AG09309 (cell line): ENCODE measurements at regions not wholly inside any gene's neighbourhood (a gene's known extent, or its start where the extent isn't known, plus 50 kb on each side); places are given as distances from the start of the nearest gene placed in this dataset.

Source experiments
- DNase-seq: peaks from one replicate; pipeline ENCODE4 v3.0.0-alpha.2; 2010; ENCODE audit warnings: low read depth
- H3K4me3 ChIP-seq: 2 replicates; pipeline ENCODE4 v1.5.1; 2011; ENCODE audit warnings: mild to moderate bottlenecking, low read depth, low read length, moderate library complexity; ENCODE audit not compliant: control insufficient read depth
- TF ChIP-seq, protein P1 (sequence below): IDR thresholded peaks from 2 replicates; pipeline ENCODE4 v1.5.1; 2011; ENCODE audit warnings: mild to moderate bottlenecking, low read depth, low read length, inconsistent platforms; ENCODE audit not compliant: insufficient read depth, control insufficient read depth; ENCODE audit errors: missing control alignments

GRCh38 chr3:103367481-103367880 lies 932.7 kb downstream of the ZPLD1 start:
- TF ChIP-seq, protein P1, sequence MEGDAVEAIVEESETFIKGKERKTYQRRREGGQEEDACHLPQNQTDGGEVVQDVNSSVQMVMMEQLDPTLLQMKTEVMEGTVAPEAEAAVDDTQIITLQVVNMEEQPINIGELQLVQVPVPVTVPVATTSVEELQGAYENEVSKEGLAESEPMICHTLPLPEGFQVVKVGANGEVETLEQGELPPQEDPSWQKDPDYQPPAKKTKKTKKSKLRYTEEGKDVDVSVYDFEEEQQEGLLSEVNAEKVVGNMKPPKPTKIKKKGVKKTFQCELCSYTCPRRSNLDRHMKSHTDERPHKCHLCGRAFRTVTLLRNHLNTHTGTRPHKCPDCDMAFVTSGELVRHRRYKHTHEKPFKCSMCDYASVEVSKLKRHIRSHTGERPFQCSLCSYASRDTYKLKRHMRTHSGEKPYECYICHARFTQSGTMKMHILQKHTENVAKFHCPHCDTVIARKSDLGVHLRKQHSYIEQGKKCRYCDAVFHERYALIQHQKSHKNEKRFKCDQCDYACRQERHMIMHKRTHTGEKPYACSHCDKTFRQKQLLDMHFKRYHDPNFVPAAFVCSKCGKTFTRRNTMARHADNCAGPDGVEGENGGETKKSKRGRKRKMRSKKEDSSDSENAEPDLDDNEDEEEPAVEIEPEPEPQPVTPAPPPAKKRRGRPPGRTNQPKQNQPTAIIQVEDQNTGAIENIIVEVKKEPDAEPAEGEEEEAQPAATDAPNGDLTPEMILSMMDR, result no peak
- no peak overlapping the region for H3K4me3 ChIP-seq
- DNase-seq, result no peak

DNA sequence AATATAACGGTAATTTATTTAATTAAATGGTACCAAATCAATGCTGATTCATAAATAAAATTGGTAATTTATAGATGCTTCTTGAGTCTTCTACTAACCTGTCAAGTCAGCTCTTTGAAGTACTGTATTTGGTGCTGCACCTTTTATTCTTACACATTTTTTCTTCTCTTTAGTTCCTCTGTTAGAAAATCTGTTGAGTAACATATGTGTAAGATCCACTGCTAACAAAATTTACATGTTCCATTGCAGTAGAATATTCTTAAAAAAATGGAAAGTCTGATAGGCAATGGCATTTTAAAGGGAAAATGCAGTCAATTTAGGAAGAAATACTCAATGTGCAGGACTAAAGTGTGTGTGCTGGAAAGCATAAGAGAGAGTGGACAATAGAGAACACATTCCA lies 936.6 kb downstream of the ZPLD1 start:
- TF ChIP-seq, protein P1, result no peak
- no peak for DNase-seq
- no peak overlapping the region for H3K4me3 ChIP-seq

DNA sequence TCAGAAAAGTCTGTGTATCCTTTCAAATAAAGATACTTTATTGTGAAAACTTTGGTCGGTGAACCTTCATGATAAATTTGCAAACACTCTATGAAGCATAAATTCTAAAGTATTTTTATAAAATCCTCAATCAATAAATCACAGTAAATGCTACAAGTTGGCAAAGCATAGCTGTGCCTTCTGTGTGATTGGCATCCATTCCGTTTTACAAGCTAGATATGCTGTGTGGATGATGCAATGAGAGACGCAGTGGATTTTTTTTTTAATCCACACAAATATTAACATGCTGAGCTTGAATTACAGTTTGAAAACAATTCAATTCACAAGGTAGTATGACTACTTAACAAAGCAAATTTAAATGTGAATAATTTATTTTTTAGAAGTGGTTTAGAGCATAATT lies 937.2 kb downstream of the ZPLD1 start:
- H3K4me3 ChIP-seq, result no peak overlapping the region
- no peak for DNase-seq
- TF ChIP-seq, protein P1, result no peak

DNA sequence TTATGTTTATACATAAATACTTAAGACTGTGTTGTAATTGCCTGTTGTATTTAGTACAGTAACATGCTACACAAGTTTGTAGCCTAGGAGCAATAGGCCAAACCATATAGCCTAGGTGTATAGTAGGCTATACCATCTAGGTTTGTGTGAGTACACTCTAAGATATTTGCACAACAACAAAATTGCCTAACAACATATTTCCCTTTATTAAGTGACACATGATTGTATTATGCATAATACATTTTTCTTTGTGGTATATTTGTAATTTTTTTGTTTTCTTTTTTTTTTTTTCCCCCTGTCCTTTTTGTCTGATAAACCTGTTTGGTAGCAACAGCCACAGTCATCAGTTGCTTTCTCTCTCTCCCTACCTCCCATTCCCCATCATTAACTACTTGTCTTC lies 945.6 kb downstream of the ZPLD1 start:
- no peak overlapping the region for H3K4me3 ChIP-seq
- TF ChIP-seq, protein P1, result no peak
- no peak for DNase-seq

DNA sequence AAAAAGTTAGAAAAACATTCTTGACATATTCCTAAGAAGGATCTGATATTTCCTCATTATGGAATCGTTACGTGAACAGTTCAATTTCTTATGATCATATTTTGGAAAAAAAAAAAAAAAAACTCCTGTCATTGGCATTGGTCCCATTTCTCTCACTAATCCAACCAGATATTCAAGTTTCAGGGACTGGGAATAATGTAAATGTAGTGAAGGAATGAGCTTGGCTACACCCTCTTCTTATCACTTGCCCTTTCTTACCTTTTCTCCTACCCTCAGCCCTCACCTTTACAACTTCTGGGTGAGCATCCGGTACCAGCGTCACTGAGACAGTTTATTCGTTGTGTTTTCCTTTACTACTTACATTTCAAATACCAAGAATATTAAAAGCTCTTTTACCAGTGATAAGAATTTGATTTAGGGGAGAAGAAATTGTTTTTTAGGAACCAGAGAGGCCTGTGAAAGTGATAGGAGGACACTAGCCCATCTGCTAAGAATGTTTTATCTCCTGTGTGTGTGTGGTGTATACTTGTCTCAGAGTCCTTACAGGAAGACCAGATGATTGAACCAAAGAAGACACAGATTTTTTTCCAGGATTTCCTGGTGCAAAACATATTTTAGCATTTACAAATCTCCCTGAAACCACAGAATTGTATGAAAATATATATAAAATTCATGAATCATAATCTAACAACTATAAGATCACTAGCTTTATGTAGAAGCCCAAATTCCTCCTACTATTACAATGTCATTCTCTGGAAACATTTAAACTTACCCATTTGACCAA lies 946.7 kb downstream of the ZPLD1 start:
- TF ChIP-seq, protein P1, result no peak
- no peak overlapping the region for H3K4me3 ChIP-seq
- DNase-seq, result no peak

GRCh38 chr3:103385961-103386656 lies 951.3 kb downstream of the ZPLD1 start:
- TF ChIP-seq, protein P1, result no peak

More at GRCh38 chr3:103385961-103386656, 951.3 kb downstream of the ZPLD1 start:
- no peak for DNase-seq
- H3K4me3 ChIP-seq, result no peak overlapping the region
